DOHH2 (cell line): ENCODE measurements at regions not wholly inside any gene's neighbourhood (a gene's known extent, or its start where the extent isn't known, plus 50 kb on each side); places are given as distances from the start of the nearest gene placed in this dataset.

Experiments
- CTCF ChIP-seq: fragments of 200-600 bp; sonication (generic); IDR thresholded peaks from one replicate; pipeline ENCODE4 v1.5.1; 2014; ENCODE audit warnings: antibody characterized with exemption, mild to moderate bottlenecking, low read depth, low read length; ENCODE audit not compliant: poor library complexity, severe bottlenecking
- EZH2phosphoT487 ChIP-seq: fragments of 200-600 bp; sonication (generic); IDR thresholded peaks from 2 replicates; pipeline ENCODE4 v1.6.1; 2017; ENCODE audit warnings: borderline replicate concordance, mild to moderate bottlenecking, antibody characterized with exemption, low read length, moderate library complexity, mixed read lengths

GRCh38 chr7:148474481-148475025 is 116.0 kb upstream of the C7orf33 start:
- TF ChIP-seq CTCF (no peak), EZH2phosphoT487 (no peak)
